Choroid plexus epithelial cell (primary cell): ENCODE measurements at regions not wholly inside any gene's neighbourhood (a gene's known extent, or its start where the extent isn't known, plus 50 kb on each side); places are given as distances from the start of the nearest gene placed in this dataset.

Experiments used
- DNase-seq: peaks from one replicate; pipeline ENCODE4 v3.0.0-alpha.2; 2010; ENCODE audit warnings: low read depth
- H3K4me3 ChIP-seq: 2 replicates; pipeline ENCODE4 v1.5.1; 2011; ENCODE audit warnings: low read depth, mild to moderate bottlenecking, control low read depth, low read length, moderate library complexity
- CTCF ChIP-seq: conservative IDR thresholded peaks from 2 replicates; pipeline ENCODE4 v1.5.1; 2011; ENCODE audit warnings: low read depth, mild to moderate bottlenecking, control low read depth, inconsistent platforms, low read length, moderate library complexity

- TF ChIP-seq CTCF = no peak
- no peak overlapping the region for H3K4me3 ChIP-seq
- DNase-seq = no peak
Observed at GRCh38 chr4:181388061-181388460, 855.1 kb upstream of the TENM3 start.

- DNase-seq = no peak
- H3K4me3 ChIP-seq = no peak overlapping the region
- TF ChIP-seq CTCF = no peak
Observed at GRCh38 chr4:181416966-181417365, 826.2 kb upstream of the TENM3 start.

GRCh38 chr4:181418496-181418895 lies 824.7 kb upstream of the TENM3 start:
- DNase-seq = no peak
- no peak for TF ChIP-seq CTCF
- no peak overlapping the region for H3K4me3 ChIP-seq

GRCh38 chr4:181420950-181421349 lies 822.3 kb upstream of the TENM3 start:
- no peak for TF ChIP-seq CTCF
- no peak for DNase-seq

GRCh38 chr4:181424362-181425016 lies 818.7 kb upstream of the TENM3 start:
- TF ChIP-seq CTCF = no peak
- H3K4me3 ChIP-seq = no peak overlapping the region
- no peak for DNase-seq

More at GRCh38 chr4:181420950-181421349, 822.3 kb upstream of the TENM3 start:
- H3K4me3 ChIP-seq = no peak overlapping the region

GRCh38 chr4:181427076-181427475 lies 816.1 kb upstream of the TENM3 start:
- no peak overlapping the region for H3K4me3 ChIP-seq
- TF ChIP-seq CTCF = no peak
- no peak for DNase-seq

- no peak for DNase-seq
- TF ChIP-seq CTCF = no peak
- H3K4me3 ChIP-seq = no peak overlapping the region
Observed at GRCh38 chr4:181431006-181431405, 812.2 kb upstream of the TENM3 start.
